GM19452 (cell line): ENCODE measurements at regions not wholly inside any gene's neighbourhood (a gene's known extent, or its start where the extent isn't known, plus 50 kb on each side); places are given as distances from the start of the nearest gene placed in this dataset.
"Not testable (repeated sequence)": the region's sequence is repeated elsewhere in the genome, so short reads cannot be mapped to it uniquely, and the experiment has no call there.

Source experiments
- ATAC-seq: cut with Tn5 transposase; IDR thresholded peaks from one replicate; pipeline ENCODE4 v1.9.1; 2021; ENCODE audit not compliant: unreplicated experiment

DNA sequence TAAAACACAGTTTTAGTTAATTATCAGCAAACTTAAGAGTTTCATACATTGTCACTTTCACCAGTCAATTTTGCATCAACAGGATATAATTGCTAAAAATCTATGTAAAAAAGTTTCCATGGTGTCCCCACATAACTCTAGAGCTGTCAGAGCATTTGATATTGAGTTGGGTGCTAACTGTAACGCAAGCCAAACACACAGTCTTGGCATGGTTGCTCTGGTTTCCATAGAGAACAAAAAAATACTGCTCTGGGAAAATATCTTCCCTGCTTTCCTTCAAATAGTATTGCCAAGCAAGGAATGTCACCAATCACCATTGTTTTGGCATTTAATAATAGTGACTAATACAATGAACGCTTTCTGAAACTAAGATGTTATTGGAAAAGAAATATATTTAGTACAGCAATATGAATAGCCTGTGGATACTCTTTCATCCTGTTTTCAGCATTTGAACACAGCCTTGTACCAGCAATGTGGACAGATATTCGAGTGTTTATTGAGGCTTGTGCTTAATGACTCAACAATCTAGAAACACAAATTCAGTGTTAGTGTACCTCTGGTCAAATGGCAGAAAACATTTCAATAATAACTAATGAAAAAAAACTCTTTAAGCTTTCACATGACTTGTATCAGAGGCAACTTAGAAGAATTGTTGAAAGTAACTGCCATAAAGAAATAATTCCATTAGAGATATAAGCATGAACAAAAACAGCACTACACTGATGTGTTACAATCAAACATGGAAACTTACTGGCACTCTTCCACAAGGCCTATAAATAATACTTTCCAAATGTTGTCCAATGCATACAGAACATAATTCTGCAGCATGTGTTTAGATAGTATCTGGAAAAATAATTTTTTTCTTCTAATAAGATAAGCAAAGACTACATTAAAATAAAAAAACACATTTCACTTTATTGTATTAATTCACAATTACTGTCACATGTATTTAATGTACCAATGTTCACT is 1469.5 kb upstream of the CELF2 start:
- ATAC-seq: no peak

DNA sequence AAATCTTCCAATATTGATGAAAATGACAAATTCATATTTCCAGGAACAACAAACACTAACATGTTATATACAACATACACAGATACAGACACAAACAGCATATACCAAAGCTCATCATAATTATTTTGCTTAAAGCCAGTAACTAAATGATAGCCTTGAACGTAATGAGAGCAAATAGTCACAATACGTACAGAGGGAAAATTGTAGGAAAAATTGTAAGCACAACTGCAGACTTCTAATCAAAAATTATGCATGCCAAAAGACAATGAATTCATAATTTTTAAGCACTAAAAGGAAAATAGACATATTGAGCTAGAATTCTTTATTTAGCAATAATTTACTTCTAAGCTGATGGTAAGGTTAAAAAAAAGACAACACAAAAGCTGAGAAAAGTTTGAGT is 1466.9 kb upstream of the CELF2 start:
- ATAC-seq: no peak

DNA sequence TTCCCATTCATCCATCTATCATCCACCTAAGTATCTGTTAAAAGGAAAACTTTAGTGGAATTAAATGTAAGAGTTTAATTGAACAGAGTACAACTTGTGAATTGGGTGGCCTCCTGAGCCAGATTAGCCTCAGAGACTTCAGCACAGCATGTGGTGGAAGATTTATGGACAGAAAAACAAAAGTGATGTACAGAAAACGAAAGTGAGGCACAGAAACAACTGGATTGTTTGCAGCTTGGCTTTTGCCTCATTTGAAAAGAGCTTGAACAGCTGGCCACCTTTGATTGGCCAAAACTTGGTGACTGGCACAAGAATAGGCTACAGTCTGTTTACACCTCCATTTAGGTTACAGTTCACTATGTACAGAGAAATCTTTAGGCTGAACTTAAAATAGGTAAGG is 1463.4 kb upstream of the CELF2 start:
- no peak for ATAC-seq

DNA sequence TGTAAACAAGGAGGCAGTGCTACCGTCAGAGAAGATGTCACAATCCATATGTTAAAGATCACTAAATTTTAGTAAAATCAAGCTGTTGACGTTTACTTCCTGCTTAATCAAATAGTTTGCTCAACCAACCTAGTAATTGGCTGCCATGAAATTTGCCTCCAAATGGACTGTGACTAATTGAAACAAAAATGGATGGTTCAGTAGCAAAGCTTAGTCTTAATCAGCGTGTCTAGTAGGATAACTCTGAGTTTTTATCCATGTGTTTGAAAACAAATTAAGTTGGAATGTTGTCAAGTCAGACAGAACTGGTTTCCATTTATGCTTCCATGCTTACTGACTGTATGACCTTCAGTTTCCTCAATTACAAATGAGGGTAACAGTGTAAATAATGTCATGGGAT is 1456.7 kb upstream of the CELF2 start:
- ATAC-seq: no peak

DNA sequence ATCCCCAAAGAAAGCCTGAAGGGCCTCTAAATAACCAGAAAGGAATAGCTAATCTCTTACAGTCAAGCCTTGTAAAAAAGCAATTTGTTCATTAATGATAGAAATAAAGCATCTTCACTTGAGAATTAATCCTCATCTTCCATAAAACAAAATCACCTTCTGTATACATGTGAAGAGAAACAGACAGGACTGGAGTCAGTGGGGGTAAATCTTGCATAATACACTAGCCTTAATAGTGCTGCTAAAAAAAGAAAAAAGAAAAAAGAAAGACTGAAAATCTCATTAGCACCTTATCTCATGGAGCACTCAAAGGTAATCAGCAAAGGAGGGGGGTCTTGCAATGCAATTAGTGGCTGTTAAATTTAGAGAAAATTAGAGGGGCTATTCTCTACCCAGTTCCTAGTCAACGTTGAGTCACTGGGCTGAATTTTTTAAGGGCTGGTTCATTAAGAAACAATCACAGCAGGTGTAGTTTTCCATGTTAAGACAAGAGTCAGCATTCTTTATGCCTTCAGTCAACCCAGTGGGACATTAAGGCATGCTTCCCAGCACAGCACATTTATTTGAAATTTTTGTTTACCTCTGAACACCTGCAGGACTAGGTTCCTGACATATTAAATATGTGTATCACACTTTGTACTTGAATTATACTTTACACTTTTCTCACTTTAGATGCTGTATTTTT is 1455.7 kb upstream of the CELF2 start:
- no peak for ATAC-seq

DNA sequence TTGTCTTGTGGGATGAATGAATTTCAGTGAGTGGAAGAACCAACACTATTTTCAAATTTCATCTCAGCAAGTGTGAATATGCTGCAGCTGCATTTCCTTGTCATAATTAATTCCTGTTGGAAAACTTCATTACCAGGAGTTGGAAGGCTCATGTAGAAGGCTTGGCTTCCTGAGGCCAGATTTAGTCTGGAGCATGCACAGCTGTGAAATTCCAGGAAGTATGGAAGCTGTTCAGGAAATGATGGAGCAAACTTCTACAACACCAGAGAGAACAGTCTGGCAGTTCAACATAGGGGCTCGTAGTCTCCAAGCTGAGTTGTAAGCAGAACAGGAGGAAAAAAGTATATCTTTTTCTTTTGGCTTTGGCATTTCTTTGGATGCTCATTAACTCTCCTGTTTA is 1439.9 kb upstream of the CELF2 start:
- no peak for ATAC-seq

DNA sequence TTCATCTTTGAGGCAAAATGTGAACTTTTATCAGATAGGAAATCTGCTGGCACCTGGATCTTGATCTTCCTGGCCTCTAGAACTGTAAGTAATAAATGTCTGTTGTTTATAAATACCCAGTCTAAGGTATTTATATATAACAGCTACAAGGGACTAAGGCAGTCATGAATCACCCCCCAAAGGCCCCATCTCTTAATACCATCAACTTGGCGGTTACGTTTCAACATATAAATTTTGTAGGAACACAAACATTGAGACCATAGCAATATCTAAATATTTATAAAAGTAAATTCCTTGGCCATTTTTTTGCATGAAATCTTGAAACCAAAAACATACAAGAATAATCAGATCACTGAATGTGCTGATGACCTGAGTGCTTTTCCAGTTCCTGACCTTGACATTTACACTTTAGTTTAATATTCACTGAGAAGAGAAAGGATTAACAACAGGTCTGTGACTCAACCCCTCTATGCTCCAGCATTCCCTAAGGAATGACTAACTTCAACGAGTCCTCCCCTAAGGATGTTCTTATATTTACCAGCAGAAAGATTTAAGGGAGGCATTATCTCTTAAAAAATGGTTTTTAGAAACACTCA is 1438.5 kb upstream of the CELF2 start:
- ATAC-seq: no peak

DNA sequence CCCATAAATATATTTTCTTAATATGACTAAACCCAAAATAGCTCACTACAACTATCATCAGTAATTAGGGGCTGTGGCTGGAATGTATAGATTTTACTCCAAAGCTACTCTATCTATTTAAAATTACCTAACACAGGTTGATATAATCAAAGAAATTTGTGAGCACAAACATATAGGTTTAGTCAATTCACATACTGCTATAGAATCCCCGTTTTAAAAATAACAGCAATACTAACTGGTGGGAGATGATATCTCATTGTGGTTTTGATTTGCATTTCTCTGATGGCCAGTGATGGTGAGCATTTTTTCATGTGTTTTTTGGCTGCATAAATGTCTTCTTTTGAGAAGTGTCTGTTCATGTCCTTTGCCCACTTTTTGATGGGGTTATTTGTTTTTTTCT is 1434.9 kb upstream of the CELF2 start:
- not testable (repeated sequence) for ATAC-seq

DNA sequence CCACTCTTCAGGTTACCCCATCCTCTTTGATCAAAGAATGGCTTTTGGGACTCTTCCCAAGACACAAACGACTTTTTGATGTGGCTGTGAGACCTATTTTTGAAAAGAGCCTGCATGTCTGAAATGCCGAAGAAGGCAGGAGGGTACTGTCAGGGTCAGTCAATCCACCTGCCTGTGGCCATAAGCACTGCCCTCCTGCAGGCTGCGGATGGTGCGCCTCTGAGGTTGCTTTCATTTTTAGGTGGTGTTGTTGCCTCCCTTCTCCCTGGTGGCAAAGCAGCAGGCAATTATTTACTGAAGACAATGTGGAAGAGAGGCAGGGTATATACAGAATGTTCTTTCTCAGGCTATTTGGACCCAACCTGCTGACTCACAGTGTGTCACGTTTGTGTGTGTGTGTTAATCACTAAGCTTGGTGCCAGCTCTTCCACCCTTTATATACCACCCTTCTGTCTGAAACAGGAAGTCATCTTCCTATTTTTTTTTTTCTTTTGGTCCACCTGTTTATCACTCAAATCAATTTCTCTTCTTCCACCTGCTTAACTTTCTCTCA is 1421.2 kb upstream of the CELF2 start:
- ATAC-seq: no peak

DNA sequence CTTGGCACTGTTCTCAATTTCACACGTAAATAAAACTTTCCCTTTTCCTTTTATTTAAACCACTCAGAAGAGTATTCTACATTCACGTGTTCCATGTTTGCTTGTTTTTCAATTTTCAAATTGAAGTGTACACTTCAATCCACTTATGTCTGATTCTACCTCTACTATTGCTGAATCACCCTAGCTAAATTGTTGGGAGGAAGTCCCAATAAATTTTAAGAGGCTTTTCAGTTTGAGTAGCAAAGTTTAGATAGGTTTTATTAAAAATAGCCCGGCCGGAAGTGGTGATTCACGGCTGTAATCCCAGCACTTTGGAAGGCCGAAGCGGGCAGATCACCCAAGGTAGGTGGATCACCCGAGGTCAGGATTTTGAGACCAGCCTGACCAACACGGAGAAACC is 1414.7 kb upstream of the CELF2 start:
- no peak for ATAC-seq

DNA sequence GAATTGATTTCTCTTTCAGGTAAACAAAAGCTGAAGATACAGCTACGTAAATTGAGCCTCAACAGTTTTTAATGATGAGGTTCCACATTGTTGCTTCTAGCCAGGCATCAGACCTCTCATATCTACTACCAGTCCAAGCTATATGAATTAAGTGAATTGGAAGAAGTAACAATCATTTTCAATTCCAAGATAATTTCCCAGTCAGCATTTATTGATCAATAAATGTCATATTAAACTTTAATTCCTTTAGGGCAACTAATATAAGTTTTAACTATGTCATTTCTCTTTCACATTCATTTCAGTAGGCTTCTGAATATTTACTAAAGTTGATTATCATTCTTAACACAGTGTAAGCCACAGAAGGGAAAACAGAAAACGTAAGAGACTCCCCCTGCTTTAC is 1413.7 kb upstream of the CELF2 start:
- ATAC-seq: no peak

DNA sequence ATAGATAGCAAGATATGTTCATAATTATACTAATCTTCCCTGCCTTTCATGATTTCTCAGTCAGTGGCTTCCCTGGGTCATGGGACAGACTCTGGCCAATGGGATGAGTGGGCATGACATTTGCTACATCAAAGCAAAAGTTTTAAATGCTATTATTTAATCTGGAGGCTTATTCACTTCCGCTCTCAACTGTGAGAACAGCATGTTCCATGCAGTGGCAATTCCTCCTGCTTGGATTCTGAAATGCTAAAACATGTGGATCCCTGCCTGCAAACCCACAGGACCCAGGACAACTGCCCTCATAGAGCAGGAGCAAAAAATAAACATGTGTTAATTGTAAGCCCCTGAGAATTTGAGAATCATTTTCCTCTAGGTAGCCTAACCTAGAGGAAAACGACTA is 1412.4 kb upstream of the CELF2 start:
- ATAC-seq: no peak

DNA sequence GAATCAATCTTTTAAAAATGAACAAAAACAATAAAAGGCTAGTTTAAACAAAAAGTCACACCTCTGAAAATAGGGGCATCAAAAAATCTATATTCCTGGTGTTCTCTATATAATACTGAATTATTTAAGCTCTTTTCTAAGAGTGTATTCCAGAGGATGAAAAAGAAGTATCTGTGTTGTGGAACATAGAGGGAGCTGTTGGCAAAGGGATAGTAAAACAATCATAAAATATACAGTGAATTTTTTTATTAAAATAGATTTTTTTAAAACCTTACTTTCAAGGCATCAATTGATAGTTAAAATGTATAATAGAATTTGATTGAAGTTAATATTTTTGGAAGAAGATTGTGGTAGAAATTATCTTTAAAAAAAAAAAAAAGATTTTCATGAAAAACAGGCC is 1409.1 kb upstream of the CELF2 start:
- no peak for ATAC-seq

DNA sequence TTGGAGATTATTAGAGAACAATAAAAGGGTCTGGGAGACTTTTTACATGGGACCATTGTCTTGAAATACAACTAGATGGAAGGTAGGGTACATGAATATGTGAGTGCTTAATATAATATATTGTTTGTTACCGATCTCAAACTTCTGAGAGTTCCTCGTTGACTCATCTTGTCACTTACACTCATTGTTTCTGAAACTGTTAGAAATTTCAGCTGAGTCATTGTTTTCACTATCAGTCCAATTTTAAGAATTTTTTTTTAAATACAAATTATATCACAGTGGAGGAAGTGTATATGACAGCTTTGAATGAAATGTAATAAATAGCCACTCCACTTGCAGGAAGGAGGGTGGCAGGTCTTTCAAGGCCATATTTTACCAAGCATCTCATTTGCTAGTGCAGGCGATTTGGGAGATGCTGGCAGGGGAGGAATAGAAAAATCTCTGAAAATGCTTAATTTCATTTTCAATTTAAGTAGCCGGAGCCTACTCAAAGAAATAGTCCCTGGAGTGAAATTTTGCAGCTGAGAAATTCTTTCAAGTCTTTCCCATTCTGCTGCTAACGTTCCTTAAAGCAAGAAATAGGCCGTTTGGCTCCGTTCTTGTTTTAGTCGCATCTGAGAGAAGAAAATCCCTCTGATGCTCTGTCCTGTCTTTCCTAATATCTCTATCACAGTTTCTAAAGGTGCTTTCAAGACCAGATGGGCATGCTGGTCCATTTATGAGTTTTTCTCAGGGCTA is 1404.2 kb upstream of the CELF2 start:
- ATAC-seq: no peak

DNA sequence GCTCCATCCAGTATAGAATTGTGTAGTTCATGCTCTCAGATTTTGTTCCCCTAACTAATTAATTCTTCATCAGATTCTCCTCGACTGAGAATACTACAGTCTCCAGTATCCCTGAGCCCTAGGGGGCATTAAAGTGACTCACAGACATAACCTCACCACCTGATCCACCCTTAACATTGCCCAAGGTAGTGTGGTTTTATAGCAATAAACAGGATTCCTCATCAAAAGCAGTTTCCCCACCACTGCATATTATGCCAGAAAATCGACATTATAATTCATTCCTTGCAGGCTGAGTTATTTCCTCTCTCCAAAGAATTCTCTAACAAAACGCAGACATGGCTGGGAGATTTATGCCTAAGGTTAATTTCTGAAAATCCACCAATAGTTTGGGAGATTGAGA is 1402.5 kb upstream of the CELF2 start:
- ATAC-seq: no peak

DNA sequence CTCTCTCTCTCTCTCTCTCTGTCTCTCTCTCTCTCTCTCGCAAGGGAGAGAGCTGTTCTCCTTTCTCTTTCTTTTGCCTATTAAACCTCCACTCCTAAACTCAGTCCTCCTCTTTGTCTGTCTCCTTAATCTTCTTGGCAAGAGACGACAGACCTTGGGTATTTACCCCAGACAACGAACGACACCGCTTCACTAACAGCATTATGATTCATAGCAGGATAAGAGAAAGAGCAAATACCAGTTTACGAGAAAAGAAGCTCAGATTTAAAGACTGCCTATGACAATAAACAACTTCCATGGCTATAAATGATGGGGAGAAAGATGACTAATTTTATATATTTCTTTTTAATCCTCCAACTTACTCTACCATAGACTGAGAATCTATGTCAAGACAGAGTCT is 1396.5 kb upstream of the CELF2 start:
- no peak for ATAC-seq

DNA sequence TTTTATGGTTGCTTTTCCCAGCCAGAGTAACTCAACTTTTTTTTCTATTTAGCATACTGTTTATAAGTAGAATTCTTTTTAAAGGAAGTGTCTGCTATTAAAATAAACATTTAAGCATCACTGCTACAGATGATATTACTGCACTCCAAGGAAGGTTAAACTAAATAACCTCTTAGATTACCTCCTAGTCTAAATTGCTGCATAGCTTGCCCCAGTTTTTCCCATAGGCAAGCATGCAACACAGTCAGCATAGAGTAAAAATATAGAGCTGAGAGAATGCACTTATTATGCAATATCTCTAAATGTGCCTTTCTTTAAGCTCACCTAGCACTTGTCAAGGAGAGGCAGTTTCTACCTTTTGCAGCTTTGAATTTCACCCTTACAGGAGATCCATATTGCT is 1392.4 kb upstream of the CELF2 start:
- no peak for ATAC-seq

DNA sequence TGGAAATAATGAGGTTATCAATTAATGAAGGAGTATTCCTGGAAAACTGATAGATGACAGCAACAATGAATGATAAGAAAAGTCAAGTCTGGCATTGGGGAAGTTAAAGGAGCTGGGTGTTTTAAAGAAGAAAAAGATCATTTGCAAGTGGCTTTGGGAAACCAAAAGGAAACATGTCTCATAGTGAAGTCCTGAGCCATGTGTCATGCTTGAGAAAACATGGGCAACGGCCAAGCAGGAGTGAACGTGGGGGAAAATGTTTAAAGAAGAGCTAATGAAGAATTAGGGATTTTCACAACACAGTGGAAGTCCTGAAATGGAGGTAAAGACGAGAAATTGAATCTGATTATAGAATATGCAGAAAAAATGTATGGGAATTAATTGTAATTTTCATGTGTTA is 1383.2 kb upstream of the CELF2 start:
- no peak for ATAC-seq

DNA sequence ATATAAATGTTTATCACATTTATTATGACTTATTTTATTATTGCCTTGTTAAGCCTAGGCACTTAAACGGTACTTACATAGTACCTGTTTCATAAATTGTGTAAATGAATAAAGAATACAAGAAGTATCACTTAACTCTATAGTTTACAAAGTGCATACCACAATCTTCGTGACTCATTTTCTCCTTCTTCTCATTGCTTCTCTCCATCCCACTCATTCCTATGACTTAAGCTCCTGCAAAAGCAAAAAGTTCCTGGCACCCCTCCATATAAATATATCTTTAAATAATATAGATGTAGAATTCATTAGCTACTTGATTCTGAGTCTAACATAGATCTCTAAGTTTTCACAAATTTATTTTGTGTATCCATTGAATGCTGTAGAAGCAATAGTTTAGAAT is 1382.0 kb upstream of the CELF2 start:
- no peak for ATAC-seq

DNA sequence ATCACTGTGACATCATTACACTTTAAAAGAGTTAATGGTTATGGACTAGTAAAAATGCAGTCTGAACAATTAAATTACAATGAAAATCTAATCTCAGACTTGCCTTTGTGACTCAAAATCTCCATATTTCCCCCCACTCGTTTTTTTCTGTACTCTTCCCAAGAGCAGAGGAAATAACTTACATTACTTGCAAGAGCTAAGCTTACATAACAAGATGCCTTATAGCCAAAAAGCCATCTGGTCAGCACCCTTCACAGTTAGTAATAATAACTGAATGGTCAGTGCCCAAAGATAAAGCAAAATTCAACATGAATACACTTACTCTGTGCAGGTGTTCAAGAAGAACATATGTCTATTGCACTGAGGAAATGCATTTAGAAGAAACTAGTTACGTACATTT is 1381.5 kb upstream of the CELF2 start:
- no peak for ATAC-seq

DNA sequence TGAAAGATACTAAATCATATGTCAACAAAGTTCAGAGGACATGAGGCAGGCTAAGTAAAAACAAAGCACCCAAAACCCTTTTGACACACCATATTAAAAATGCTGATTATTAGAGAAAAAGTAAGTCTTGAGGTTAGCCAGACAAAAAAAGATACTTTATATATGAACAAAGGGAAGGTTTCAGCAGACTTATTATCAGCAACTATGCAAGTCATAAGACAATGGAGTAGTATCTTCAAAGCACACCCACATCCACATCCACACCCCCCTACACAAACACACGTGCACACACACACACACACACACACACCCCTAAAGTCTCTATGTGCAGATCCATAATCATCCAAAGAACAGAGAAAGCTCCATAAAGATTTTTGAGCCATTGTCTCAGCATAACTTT is 1373.9 kb upstream of the CELF2 start:
- ATAC-seq: no peak
